GM18511 (cell line): ENCODE measurements at regions not wholly inside any gene's neighbourhood (a gene's known extent, or its start where the extent isn't known, plus 50 kb on each side); places are given as distances from the start of the nearest gene placed in this dataset.
"Not testable (repeated sequence)": the region's sequence is repeated elsewhere in the genome, so short reads cannot be mapped to it uniquely, and the experiment has no call there.

ENCODE experiments used
- ATAC-seq: cut with Tn5 transposase; IDR thresholded peaks from one replicate; pipeline ENCODE4 v1.9.1; 2021; ENCODE audit warnings: mild to moderate bottlenecking, moderate library complexity; ENCODE audit not compliant: unreplicated experiment

DNA sequence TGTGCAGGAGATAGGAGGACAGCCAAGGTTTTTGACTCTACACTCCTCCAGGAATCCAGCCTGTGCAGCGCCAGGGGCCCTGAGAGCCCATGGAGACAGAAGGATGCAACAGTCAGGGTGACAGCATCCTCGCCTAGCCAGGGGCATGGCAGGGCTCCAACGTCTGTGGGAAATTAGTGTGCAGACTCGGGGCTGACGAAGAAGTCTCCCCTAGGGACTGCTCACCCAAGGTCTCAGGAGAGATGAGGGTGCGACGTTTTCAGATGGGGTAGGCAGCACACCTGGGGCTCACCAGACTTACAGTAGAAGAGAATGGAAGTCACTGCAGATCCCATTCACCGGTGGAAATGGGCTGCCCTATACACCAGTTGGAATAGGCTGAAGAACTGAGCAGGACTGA is 241.7 kb downstream of the SETD4 start:
- no peak for ATAC-seq

DNA sequence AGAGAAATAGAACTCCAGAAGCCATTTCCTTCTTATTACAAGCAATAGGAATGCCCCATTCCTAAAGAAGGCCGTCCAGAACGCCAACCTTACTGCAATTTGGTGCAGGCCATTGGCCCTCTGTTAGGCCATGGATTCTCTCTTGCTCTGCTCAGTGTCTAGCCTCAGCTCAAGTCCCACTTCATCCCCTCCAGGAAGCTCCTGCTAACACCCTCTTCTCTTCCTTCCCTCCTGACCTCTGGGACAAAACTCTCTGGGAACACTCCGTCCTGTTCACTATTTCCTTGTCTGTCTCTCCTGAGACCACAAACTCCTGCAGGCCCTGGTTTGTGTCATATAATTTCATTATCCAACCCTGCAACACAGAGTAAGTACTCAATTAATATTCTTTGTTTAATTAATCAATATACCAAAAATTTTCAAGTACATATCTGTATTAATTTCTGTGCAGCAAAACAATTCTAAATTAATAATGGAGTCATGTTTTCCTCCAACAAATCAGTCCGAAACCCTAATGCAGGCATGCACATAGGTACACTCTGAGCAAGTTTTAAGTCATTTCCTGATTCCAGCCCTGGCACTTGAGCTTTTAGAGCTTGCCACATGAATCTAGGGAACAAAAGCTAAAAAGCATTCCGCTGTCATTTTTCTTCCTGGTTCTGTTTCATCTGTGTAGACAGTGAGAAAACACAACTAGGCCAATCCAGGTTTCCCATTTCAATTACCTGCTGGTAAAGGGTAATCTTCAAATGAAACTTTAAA is 245.3 kb downstream of the SETD4 start:
- ATAC-seq: no peak

- no peak for ATAC-seq
These were observed 247.6 kb downstream of the SETD4 start for GRCh38 chr21:35812679-35813078.

DNA sequence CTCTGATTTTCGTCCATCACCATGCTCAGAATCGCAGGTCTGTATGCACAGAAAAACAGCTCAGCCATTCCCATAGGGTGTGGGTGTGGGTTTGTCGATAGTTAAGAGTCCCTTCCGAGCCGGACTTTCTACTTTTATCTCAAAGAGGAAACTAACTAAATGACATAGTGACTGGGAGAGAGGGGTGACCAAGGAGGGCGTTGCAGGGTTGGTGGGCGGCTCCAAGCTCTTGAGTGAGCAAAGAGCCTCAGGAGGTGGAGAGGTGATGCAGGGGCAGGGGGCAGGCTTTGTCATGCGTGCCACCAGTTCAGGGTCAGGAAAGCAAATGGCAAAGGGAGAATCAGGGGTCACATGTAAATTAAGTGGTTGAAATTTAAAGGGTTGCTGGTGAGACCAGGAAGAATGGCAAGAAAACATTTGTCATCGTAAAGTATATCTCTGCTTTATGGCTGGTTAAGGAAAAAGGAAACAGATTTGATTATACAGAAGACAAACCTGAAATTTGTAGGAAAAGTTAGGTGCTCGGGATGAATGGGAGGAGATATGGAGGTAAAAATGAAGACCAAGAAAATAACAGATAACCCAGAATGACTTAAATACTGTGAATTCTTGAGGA is 249.0 kb downstream of the SETD4 start:
- no peak for ATAC-seq

GRCh38 chr21:35810431-35810970 is 249.8 kb downstream of the SETD4 start:
- ATAC-seq: no peak

DNA sequence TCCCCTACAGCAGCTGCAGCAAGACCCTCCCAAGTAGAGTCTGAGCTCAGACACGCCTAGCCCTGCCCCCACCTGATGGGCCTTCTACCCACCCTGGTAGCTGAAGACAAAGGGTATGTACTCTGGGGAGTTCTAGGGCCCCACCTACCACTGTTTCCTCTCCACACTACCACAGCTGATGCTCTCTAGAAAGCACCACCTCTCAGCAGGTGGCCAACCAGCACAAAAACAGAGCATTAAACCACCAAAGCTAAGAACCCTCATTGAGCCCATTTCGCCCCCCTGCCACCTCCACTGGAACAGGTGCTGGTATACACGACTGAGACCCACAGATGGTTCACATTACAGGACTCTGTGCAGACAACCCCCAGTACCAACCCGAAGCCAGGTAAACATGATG is 258.9 kb downstream of the SETD4 start:
- no peak for ATAC-seq

DNA sequence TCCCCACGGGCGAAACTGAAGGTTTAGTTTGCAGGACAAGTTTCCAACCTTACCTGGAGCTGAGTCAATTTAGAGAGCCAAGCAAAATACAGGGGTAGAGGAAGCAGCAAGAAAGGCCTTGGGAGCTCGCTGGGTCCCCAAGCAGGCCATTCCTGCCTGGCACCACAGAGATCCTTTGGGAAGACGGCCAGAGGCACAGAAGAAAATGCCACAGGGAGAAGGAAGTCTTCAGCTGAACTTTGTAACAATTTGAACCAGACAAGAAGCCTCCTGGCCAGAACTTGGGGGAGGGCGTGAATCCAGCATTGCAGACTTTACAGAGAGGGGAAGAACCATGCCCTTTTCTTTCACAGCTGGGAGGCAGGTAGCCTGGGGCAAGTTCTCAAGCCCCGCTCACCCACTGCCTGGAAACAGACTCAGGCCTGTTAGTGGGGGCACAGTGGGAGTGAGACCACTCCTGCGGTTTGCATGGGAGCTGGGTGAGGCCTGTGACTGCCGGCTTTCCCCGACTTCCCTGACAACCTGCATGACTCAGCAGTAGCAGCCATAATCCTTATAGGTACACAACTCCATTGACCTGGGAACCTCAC is 259.4 kb downstream of the SETD4 start:
- ATAC-seq: not testable (repeated sequence)

GRCh38 chr21:35796844-35797243 is 263.5 kb downstream of the SETD4 start:
- ATAC-seq: no peak

DNA sequence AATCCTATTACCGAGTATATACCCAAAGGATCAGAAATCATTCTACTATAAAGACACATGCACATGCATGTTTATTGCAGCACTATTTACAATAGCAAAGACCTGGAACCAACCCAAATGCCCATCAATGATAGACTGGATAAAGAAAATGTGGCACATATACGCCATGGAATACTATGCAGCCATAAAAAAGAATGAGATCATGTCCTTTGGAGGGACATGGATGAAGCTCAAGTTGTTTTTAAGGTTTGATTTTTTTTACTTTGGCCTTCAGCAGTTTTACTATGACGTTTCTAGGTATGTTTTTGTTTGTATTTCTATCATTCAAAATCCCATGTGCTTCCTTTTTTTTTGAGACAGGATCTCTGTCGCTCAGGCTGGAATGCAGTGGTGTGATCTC is 265.8 kb downstream of the SETD4 start:
- not testable (repeated sequence) for ATAC-seq

DNA sequence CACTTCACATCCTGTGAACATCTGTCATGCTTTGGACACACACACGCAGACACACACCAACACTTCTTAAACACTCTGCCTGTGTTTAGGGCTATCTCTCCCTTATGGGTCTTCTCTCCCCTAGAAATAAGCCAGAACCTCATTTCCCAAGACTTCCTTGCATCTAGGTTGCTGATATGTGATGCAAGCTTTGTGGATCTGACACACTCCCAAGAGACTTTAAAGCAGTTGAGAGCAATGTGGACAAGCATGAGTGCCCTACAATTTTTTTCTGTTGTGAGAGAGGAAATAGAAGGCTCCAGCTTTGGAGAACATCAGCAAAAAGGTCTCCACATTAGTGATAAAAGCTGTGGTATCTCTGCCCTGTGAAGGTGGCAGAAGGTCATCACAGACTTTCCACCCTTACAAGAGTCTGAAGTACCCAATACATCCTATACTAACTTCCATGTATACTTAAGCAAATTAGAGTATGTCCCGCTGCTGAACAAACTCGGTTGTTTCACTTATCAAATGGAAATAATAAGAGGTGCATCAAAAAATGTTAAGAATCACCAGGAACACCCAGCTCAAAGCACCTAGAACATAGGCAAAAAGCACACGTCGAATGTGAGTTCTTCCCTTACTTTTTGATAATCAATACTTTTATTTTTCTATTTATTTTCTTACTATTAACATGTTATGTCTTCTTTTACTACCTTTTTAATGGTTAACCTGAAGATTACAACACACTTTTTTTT is 267.6 kb downstream of the SETD4 start:
- ATAC-seq: no peak

DNA sequence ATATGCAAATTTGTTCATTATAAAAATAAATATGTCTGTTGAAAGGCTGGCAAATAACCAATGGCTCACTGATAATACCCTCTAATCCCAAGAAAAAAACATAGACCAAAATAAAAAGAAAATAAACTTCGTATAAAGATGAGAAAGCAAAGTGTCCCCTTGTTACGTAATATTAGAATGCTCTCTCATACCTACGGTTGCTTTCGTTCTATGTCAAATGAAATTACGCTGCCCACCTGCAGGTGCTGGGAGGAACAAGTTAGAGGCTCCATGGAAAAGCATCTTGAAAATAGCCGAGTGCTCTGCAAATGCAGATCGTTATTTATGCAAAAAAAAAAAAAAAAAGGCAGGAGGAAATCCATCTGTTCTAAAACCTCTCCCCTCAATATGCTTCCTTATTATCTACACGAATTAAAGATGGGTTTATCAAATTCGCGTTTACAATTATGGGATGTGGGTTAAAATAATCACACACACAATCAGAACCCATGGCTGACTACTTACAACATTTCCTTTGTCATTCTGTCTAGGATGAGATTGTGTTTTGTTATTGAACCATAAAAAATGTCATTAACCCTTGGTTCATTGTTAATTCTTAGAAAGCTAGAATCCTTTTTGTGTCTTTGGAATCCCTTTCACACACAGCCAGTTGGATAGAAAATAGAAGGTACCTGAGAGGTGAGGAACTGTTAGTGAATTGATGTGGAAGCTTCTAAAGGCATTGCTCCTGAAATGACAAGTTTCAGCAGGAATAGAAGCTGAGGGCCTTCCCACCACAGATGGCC is 268.6 kb downstream of the SETD4 start:
- ATAC-seq: no peak

DNA sequence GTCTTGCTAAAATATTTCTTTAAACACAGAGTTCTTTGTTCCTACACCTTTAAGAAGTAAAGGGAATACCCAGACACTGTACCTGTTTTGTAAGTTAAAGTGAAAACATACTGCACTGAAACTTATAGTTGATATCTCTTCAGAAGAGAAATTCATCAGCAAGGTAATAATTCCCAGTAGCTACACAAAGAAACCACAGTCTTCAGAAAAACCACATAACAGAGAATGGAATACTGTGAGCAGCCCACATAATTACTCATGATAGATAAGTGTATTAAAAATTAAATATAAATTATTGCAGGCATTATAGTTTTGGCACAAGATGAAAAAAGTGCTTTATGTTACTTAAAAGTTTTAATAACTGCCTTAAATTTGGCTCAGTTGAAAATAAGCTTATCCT is 276.6 kb downstream of the SETD4 start:
- ATAC-seq: no peak

DNA sequence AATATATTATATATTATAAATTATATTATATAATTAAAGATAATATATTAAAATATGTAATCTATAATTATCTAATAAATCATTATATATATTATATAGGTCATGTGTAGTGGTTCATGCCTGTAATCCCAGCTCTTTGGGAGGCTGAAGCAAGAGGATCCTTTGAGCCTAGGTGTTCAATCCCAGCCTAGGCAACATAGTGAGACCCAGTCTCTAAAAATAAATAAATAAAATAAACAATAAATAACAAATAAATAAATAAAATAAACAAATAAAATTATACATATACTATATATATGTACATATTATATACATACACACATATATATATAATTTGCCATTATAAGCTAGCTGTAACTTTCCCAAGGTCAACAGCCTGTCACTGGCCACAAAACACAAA is 277.7 kb downstream of the SETD4 start:
- ATAC-seq: no peak

DNA sequence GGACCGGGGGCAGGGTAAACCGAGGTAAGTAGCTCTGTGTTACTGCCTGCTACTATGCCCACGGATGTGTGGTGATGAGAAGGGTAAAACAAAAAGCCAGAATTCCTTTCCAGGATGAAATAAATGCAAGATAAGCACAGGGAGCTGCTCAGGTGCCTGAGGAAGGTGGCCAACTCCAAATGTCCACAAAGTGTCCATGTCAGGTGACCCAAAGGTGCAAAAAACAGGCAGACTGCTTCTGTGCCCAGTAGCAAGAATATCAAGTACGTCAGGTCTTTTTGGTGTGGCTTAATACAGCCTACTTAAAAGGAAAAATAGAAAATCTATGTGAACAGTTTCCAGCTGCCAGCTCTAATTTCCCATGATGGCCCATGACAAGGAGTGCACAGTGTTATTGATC is 279.3 kb downstream of the SETD4 start:
- no peak for ATAC-seq

DNA sequence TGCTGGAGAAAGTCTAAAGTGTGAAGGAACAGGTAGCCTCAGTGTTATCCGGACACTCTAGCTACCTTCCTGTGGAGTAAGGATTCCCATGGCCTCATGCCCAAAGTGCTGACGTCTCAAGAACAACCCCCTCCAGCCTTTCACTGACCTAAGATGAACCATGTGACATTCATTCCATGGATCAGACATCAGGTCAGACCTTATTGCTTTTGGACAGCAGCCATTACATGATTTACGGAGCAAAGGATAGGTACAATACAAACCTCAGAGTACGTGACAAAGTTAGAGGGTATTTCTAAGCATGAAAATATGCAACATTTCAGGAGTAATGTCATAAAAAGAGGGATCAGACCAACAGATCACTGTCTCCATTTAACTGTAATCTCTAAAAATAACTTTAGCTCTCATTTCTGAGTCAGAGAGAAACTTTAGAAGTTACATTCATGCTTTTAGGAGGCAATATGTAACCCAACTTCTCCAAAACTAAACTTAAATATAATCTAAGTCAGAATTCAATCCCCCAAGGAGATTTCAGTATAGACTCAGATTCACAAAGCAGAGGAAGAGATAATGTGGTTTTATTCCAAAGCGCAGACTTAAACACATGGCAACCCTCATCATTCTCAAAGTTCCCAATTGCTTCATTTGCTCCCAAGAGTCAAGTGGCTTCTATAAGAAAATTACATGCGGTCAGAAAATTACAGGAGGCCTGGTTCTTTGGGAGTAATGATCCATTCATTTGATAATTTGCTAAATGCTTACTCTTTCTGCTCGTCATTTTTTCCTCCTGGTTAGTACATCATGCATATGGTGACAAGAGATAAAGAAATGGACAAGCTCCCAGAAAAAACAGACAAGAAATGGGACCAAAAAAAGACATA is 280.4 kb downstream of the SETD4 start:
- no peak for ATAC-seq

DNA sequence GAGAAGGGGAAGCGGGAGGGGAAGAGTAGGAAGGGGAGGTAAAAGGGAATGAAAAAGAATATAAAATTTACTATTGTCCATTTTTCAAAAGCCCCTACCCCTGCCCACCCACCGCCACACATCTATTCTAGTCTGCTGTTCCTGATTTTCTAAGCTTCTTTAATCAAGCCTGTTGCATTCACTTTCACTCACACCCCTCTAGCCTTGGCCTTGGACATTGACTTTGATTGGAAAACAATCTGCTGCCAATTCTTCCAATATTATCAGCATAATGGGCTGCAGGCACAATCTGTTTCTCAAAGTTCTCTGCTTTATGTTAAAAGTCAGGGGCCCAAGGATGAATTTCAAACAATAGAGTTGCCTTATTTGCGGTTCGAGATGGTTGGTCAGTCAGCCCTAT is 281.2 kb downstream of the SETD4 start:
- ATAC-seq: no peak

- no peak for ATAC-seq
These were observed 283.2 kb downstream of the SETD4 start for GRCh38 chr21:35777081-35777480.

DNA sequence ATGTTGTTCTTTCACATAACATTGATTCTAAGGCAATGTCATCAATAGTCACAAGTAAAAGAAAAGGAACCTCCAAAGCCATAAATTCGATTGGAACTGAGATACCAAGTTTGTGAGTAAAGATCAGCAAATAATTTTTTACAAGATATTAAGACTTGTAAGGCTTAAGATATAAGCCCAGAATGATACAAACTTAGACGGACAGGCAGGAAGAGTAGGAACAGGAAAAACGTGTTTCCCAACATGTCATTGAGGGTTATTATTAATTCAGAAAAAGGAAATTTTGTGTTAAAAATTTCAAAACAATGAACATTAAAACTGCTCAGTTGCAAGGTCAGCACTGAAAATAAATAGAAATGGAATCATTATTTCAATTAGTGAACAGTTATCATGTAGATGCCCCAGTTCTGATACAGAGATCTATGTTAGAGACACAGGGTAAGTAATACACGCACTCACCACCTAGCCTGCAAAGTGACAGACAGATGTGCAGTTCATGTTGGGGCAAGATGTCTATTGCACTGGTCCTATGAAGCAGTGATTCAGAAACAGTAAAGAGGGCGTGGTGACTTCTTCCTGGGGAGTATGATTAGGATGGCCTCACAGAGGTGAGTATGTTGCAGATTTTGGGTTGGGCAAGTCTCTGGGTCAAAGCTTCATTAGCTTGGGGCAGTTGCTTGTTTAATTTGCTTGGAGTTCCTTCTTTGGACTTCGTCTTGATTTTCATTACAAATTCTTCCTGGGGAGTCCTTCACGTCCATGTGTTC is 284.4 kb downstream of the SETD4 start:
- no peak for ATAC-seq
